ENCODE measurements at regions not wholly inside any gene's neighbourhood (a gene's known extent, or its start where the extent isn't known, plus 50 kb on each side); places are given as distances from the start of the nearest gene placed in this dataset.

GRCh38 chr13:55660851-55661250 lies 1479.9 kb upstream of the PRR20A start:
- TF ChIP-seq, protein P1, sequence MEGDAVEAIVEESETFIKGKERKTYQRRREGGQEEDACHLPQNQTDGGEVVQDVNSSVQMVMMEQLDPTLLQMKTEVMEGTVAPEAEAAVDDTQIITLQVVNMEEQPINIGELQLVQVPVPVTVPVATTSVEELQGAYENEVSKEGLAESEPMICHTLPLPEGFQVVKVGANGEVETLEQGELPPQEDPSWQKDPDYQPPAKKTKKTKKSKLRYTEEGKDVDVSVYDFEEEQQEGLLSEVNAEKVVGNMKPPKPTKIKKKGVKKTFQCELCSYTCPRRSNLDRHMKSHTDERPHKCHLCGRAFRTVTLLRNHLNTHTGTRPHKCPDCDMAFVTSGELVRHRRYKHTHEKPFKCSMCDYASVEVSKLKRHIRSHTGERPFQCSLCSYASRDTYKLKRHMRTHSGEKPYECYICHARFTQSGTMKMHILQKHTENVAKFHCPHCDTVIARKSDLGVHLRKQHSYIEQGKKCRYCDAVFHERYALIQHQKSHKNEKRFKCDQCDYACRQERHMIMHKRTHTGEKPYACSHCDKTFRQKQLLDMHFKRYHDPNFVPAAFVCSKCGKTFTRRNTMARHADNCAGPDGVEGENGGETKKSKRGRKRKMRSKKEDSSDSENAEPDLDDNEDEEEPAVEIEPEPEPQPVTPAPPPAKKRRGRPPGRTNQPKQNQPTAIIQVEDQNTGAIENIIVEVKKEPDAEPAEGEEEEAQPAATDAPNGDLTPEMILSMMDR (IDR thresholded peaks at IDR 0.05; ENCODE audit: extremely low read depth in 1 of 2, insufficient read depth in 1 of 2, low read depth in 1 of 2, low read length in 2 of 2): no peak
- TF ChIP-seq GATA2 (IDR thresholded peaks at IDR 0.05; ENCODE audit: insufficient read depth, insufficient read length, low read depth, low read length) (no peak), EZH2 (IDR thresholded peaks at IDR 0.05; ENCODE audit: borderline replicate concordance, low read depth, low read length, severe bottlenecking) (no peak)
